Motor neuron (in vitro differentiated cells): ENCODE measurements at regions not wholly inside any gene's neighbourhood (a gene's known extent, or its start where the extent isn't known, plus 50 kb on each side); places are given as distances from the start of the nearest gene placed in this dataset.
"Not testable (repeated sequence)": the region's sequence is repeated elsewhere in the genome, so short reads cannot be mapped to it uniquely, and the experiment has no call there.

Experiments
- ATAC-seq, 8 experiments: fragments of 200-7000 bp; cut with Tn5 transposase; replicated peaks in 6 of 8; 2 replicates each; pipeline ENCODE4 v1.8.0; 2021; ENCODE audit warnings: mild to moderate bottlenecking in 8 of 8, moderate library complexity in 8 of 8
- H3K27ac ChIP-seq, 2 donors: fragments of 250-450 bp; sonication (Bioruptor Pico); 2 replicates each; pipeline ENCODE4 v1.9.0; 2021; ENCODE audit warnings: antibody characterized with exemption in 2 of 2, mild to moderate bottlenecking in 2 of 2, moderate library complexity in 1 of 2
- H3K4me1 ChIP-seq, 2 donors: fragments of 250-450 bp; sonication (Bioruptor Pico); replicated peaks in 1 of 2; 2 replicates each; pipeline ENCODE4 v1.6.1; 2021; ENCODE audit warnings: antibody characterized with exemption in 2 of 2, mild to moderate bottlenecking in 2 of 2, moderate library complexity in 1 of 2
- H3K4me3 ChIP-seq, 5 donors: fragments of 250-450 bp; sonication (Bioruptor Pico); 2 replicates each; pipeline ENCODE4 v1.9.0; 2021; ENCODE audit warnings: antibody characterized with exemption in 5 of 5, mild to moderate bottlenecking in 5 of 5, moderate library complexity in 4 of 5
- WGBS, 10 experiments: fragments of 450-650 bp; shearing (Covaris generic); methylation state at CpG; one replicate each; pipeline ENCODE4 v1.0.0; 2022; 5-methylcytosine and 5-hydroxymethylcytosine counted together
- in situ Hi-C, 9 experiments: fragments of 400-800 bp; cut with MboI; loops; one replicate each; pipeline ENCODE4 v1.15.0; 2021; ENCODE audit warnings: low sequenced_read_pairs in 9 of 9, low pct_unique_long_range_greater_than_20kb in 2 of 9; ENCODE audit not compliant: unreplicated experiment in 9 of 9

DNA sequence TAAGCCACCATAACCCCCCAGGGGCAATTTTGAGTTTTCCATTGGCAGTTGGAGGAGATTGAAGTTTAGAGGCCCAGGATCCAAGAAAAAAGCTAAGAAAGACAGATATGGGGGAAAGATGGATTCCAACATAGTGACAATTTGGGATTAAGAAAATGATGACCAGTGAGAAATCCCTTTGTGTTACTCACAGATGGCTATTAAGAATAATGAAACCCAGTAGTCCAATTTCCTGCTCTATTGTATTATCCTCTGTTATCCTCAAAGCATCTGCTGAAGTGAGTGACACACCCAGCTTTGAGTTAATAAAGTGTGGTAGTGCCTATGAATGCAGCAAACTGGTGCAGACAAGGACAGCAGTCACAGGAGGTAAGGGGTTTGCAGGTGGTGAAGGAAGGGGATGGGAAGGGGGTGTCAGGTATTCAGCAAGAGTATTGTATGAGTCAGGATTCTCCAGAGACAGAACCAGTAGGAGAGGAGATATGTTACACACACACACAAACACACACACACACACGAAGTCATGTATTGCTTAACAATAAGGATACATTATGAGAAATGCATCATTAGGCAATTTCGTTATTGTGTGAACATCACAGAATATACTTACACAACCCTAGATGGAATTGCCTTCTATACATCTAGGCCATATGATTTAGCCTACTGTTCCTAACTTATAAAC lies 112.4 kb upstream of the VANGL1 start:
- Histone ChIP-seq H3K4me3 (no peak overlapping the region), H3K4me1 (peaks cover 0 to 11% of the 10 kb centered on the region in 2 donors), H3K27ac (no peak overlapping the region)
- ATAC-seq: no peak
- in situ Hi-C loops: no loop called here
- 48 to 100% (median 74%) methylated on average over 1 to 2 of the region's 2 CpGs; no CpG with 5 or more reads in 2 of the 10 experiments for WGBS, 10 experiments

DNA sequence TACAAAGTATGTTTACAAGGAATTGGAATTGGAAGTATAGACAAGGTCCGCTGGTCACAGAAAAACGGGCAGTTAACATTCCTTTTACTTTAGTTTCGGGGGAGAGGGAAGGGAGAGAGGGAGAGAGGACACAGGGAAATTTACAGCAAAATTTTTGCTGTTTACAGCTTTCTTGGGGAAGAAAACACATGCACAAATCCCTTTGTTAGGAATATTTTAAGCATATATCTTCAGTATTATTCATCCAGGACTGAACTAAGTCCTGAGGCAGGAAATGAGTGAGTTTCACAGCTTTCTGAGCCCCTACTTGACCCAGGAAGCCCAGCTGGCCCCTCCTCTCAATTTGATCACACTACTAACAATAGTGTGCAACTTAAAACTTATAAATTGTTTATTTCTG lies 113.4 kb upstream of the VANGL1 start:
- H3K27ac ChIP-seq, in situ Hi-C loops, H3K4me3 ChIP-seq, ATAC-seq: not testable (repeated sequence)
- 70 to 100% (median 80%) methylated on average over 1 to 3 of the region's 3 CpGs; no CpG with 5 or more reads in 3 of the 10 experiments for WGBS, 10 experiments
- peaks cover 0 to 11% of the 10 kb centered on the region in 2 donors for H3K4me1 ChIP-seq

DNA sequence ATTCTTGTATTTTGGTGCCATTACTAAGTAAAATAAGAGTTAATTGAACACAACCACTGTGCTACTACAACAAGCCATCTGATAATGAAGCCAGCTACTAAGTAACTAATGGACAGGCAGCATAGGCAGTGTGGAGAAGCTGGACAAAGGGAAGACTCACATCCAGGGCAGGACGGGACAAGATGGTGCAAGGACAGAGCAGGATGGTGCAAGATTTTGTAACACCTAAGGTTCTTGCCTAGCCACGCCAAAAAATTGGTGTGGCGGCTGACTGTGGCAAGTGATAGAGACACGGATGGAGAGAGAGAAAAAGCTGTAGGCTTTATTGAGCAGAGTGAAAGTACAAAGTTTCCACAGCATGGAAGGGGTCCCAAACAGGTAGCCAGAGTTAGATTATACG lies 114.0 kb upstream of the VANGL1 start:
- Histone ChIP-seq H3K27ac (no peak overlapping the region), H3K4me3 (no peak overlapping the region), H3K4me1 (peaks cover 0 to 11% of the 10 kb centered on the region in 2 donors)
- in situ Hi-C loops: no loop called here
- ATAC-seq: no peak
- 74 to 100% (median 86%) methylated on average over 1 to 5 of the region's 5 CpGs; no CpG with 5 or more reads in 2 of the 10 experiments for WGBS, 10 experiments

DNA sequence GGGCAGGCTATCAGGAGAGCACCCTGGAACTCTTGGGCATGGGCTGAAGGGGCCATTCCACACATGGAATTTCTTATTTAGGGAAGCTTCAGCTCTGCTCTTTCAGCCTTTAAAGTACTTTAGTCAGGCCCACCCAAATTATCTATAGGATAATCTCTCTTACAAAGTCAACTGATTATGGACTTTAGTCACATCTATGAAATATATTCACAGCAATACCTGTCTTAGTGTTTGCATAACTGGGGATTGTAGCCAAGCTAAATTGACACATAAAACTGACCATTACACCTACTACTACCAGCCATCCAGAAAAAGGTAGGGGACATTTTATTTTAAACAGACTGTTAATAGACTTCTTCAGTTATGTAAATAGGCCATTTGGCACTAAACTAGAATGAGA lies 114.9 kb upstream of the VANGL1 start:
- Histone ChIP-seq H3K4me3 (no peak overlapping the region), H3K27ac (no peak overlapping the region), H3K4me1 (peaks cover 0 to 6% of the 10 kb centered on the region in 2 donors)
- ATAC-seq: no peak
- in situ Hi-C loops: no loop called here

DNA sequence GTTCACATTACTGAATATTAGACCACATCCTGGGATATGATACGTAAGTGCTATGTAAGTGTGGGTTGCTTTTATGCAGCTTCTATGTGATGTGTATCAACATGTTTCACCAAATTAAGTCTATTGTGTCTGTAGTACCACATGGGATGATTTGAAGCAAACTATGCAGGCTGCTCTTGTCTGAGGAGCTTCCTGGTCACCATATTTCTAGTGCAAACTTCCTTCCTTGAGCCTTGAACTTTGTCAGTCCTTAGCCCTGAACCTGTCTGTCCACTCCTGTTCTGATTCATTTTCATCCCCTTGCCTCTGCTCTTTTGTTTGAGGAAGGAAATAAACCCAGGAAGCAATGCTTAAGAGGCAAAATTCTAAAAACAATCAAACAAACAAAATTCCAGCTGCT lies 117.5 kb upstream of the VANGL1 start:
- no peak for ATAC-seq
- in situ Hi-C loops: no loop called here
- WGBS, 10 experiments: 67 to 100% (median 100%) methylated on average over 1 of the region's 1 CpG; no CpG with 5 or more reads in 7 of the 10 experiments

DNA sequence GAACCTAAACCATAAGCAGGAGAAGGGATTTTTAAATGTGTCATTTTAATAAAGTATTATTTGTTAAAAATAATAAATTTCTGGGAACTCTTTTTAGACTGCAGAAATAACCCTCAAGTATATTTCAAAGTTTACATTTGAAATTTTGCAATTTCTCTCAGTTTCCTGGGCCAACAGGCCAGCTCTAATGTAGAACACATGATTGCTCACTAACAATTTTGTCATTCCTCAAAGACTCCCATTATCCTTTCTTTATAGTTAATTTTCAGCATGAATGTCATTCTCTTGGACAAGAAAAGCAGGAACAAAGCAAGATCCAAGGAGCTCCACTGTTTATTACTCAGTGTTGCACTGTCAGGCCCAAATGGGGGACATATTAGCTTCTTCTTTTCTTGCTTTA lies 119.4 kb upstream of the VANGL1 start:
- Histone ChIP-seq H3K4me3 (no peak overlapping the region), H3K4me1 (no peaks in the 10 kb centered on the region), H3K27ac (no peak overlapping the region)
- no peak for ATAC-seq
- in situ Hi-C loops: no loop called here

More for the DNA sequence above, 117.5 kb upstream of the VANGL1 start:
- Histone ChIP-seq H3K4me3 (no peak overlapping the region), H3K4me1 (no peaks in the 10 kb centered on the region), H3K27ac (no peak overlapping the region)

DNA sequence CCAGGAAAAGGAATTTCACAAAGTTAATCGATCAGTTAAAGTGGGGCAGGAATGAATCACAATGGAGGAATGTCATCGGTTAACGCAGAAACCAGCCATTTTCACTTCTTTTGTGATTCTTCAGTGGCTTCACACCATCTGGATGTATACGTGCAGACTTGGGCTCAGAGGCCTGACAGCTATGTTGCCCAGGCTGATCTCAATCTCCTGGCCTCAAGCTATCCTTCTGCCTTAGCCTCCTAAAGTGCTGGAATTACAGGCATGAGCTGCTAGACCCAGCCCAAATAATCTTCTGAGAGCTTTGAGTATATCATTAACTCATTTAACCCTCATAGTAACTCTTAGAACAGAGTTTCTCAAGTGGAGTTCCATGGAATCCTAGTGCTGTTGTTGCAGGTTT lies 126.5 kb upstream of the VANGL1 start:
- 36 to 100% (median 96%) methylated on average over 1 to 4 of the region's 4 CpGs; no CpG with 5 or more reads in 5 of the 10 experiments for WGBS, 10 experiments
- Histone ChIP-seq H3K4me3 (no peak overlapping the region), H3K4me1 (no peaks in the 10 kb centered on the region), H3K27ac (no peak overlapping the region)
- no peak for ATAC-seq
- in situ Hi-C loops: no loop called here

DNA sequence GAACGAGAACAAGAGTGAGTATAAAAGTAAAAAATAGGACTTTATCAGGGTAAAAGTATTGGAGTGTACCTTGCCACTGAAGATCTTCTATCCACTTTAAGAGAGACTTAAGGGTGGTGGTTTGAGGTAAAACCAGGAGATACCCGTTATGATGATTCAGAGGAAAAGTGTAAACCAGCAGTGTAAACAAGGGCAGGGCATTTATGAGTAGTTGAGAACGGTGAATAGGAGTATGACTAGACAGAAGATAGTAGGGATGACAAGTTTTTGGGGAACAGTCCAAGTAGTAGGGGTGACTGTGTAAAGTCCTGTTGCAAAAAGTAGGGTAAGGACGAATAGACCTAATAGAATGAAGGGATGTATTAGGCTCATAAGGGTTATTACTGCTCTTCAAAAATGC lies 131.5 kb upstream of the VANGL1 start:
- not testable (repeated sequence) for ATAC-seq, H3K4me3 ChIP-seq
- 40 to 95% (median 83%) methylated on average over 2 to 4 of the region's 4 CpGs for WGBS, 10 experiments

DNA sequence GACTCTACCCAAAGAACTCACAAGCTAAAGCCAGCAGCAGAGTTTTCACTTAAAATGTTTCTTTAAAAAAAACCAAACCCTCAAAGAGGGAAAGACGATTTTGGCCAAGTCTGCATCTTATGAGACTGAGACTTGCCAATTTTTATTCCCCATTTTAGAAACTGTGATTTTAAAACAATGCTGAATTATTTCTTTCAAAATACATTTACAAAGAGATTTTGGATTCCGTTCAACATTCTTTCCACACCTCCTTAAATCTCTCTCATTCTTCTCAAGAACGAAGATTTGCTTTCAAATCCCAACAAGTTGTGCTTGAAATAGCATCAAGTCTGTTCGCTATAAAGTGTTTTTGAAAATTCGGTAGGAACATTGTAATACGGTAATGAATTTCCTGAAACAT lies 133.9 kb upstream of the VANGL1 start:
- no peak overlapping the region for H3K4me3 ChIP-seq
- ATAC-seq: no peak
- H3K27ac ChIP-seq: no peak overlapping the region
- in situ Hi-C loops: no loop called here
- 4 to 93% (median 83%) methylated on average over 5 to 6 of the region's 6 CpGs for WGBS, 10 experiments
- no peaks in the 10 kb centered on the region for H3K4me1 ChIP-seq

More for the DNA sequence above, 131.5 kb upstream of the VANGL1 start:
- H3K27ac ChIP-seq, in situ Hi-C loops, H3K4me1 ChIP-seq: not testable (repeated sequence)

DNA sequence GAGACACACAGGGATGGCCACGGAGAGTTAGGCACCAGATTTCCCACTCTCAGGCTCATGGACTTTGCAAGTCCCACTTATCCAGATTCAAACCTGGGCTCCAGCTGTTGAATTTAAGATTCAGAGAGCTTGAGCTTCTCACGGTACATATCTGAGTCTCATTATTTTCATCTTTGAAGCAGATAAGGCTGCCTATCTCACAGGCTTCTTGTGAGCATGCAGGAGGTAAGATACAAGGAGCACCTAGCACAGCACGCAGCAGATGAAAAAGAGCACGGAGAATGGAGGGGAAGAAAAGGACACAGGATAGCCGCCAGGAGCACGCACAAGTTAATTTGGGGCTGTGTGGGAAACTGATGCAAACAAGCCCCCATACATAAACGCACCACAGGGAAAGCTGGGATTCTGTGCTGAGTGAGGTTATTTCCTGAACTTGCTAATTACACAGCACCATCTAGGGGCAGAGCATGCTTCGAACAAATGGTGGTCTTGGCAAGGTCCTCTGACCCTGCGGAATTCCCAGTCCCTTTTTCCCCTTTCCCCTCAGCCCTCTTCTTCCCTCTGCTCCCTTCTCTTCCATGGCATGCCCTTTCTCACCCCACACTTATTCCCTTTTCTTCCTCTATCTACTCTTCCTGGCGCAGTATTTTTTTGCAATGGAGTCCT lies 134.7 kb upstream of the VANGL1 start:
- in situ Hi-C loops: no loop called here
- no peak overlapping the region for H3K4me3 ChIP-seq
- 0 to 100% (median 75%) methylated on average over 3 to 10 of the region's 10 CpGs; no CpG with 5 or more reads in 1 of the 10 experiments for WGBS, 10 experiments
- no peak overlapping the region for H3K27ac ChIP-seq
- H3K4me1 ChIP-seq: no peaks in the 10 kb centered on the region
- peak in 5 of 8 experiments; percentile 40 to 92 (median 67) for ATAC-seq

DNA sequence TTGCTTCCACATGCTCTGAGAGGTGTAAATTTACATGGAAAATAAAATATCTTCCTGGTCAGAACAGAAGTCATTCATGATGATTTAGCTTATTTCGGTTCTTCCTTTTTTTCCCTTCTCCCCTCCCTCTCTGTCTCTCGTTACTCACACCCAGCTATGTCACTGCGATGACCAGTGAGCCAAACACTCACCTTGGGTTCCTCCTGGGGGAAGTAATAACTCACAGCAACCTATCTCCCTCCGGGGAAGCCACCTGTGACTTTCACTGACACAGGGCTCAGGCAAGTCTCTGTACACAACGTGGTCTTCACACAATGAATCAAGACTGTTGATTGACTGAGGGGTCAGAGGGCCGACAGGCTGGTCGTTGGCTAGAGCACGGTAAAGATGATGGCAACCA lies 135.3 kb upstream of the VANGL1 start:
- no peak for ATAC-seq
- in situ Hi-C loops: no loop called here
- 37 to 100% (median 83%) methylated on average over 1 to 8 of the region's 8 CpGs; no CpG with 5 or more reads in 1 of the 10 experiments for WGBS, 10 experiments

DNA sequence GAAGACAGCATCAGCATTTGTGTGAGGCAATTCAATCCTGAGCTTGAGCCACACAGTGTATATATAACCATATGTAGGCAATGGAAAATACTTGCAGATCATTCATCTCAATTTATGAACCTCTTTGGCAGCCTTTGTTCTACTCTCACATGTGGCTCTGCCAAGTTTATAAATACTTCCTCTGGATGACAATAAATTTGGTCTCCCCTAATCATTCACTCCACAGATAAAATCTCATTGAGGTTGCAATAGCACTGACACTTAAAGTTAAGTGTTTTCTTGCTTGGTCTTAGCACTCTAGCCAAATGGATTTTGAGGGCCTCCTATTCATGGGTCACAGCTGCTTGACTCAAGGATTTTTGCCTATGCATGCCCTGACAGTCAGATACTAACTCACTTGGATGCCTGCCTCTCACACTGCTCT lies 136.6 kb upstream of the VANGL1 start:
- no peak overlapping the region for H3K4me3 ChIP-seq
- peak in 2 of 8 experiments; percentile 44 to 51 for ATAC-seq
- in situ Hi-C loops: no loop called here

More for the DNA sequence above, 135.3 kb upstream of the VANGL1 start:
- H3K27ac ChIP-seq: no peak overlapping the region
- H3K4me1 ChIP-seq: no peaks in the 10 kb centered on the region
- no peak overlapping the region for H3K4me3 ChIP-seq

DNA sequence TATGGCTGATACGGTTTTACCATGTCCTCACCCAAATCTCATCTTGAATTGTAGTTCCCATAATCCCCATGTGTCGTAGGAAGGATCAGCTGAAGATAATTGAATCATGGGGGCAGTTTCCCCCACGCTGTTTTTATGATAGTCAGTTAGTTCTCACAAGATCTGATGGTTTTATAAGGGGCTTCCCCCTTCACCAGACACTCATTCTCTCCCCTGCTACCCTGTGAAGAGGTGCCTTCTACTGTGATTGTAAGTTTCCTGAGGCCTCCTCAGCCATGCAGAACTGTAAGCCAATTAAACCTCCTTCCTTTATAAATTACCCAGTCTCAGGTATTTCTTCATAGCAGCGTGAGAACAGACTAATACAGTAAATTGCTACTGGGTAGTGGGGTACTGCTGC lies 139.6 kb upstream of the VANGL1 start:
- H3K4me1 ChIP-seq, H3K4me3 ChIP-seq, ATAC-seq, H3K27ac ChIP-seq, in situ Hi-C loops: not testable (repeated sequence)
- 50 to 100% (median 80%) methylated on average over 2 to 4 of the region's 4 CpGs; no CpG with 5 or more reads in 2 of the 10 experiments for WGBS, 10 experiments

More for the DNA sequence above, 136.6 kb upstream of the VANGL1 start:
- Histone ChIP-seq H3K27ac (no peak overlapping the region), H3K4me1 (no peaks in the 10 kb centered on the region)

DNA sequence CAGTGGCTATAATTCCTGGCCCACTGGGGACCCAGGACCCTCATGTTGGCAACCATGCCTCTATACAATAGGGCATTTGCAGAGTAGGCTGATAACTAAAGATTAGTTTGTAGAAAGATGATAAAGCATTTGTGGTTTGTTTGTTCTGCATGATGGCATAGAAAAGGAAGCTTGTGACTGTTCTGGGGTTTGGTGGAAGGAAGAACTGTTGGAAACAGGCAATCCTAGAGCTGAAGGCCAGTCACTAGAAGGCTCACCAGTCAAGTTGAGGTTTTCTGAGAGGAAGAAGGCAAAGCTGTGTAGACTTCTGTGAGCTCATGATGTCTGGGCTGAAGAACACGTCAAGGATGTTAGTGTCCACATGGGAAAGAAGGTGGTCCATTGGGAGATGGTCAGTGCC lies 140.3 kb upstream of the VANGL1 start:
- 43 to 100% (median 100%) methylated on average over 1 of the region's 1 CpG; no CpG with 5 or more reads in 5 of the 10 experiments for WGBS, 10 experiments
- no peak overlapping the region for H3K27ac ChIP-seq
- H3K4me1 ChIP-seq: no peaks in the 10 kb centered on the region
- no peak for ATAC-seq
- no peak overlapping the region for H3K4me3 ChIP-seq
- in situ Hi-C loops: no loop called here
